Trophoblast cell (in vitro differentiated cells and primary cell): ENCODE measurements at regions not wholly inside any gene's neighbourhood (a gene's known extent, or its start where the extent isn't known, plus 50 kb on each side); places are given as distances from the start of the nearest gene placed in this dataset.
A peak's percentile ranks its signal among the peaks of the same experiment; 100 is the strongest.

Experiments used
- DNase-seq, 2 donors: peaks; one replicate each; pipeline ENCODE4 v3.0.0-alpha.2; 2016
- H2AFZ ChIP-seq: 2 replicates; pipeline ENCODE4 v1.6.1; 2013; ENCODE audit warnings: low read length, moderate library complexity, mild to moderate bottlenecking; ENCODE audit not compliant: insufficient read depth, poor library complexity
- H2AK5ac ChIP-seq: 2 replicates; pipeline ENCODE4 v1.6.1; 2013; ENCODE audit warnings: mild to moderate bottlenecking, low read length
- H2BK120ac ChIP-seq: 2 replicates; pipeline ENCODE4 v1.6.1; 2013; ENCODE audit warnings: low read length, mild to moderate bottlenecking, moderate library complexity; ENCODE audit not compliant: insufficient read depth, poor library complexity
- H2BK12ac ChIP-seq: 2 replicates; pipeline ENCODE4 v1.6.1; 2013; ENCODE audit warnings: mild to moderate bottlenecking, low read length, moderate library complexity
- H2BK5ac ChIP-seq: 2 replicates; pipeline ENCODE4 v1.6.1; 2013; ENCODE audit warnings: low read length, low read depth, moderate library complexity, mild to moderate bottlenecking; ENCODE audit not compliant: poor library complexity
- H3K14ac ChIP-seq: 2 replicates; pipeline ENCODE4 v1.6.1; 2013; ENCODE audit warnings: mild to moderate bottlenecking, low read length
- H3K18ac ChIP-seq: 2 replicates; pipeline ENCODE4 v1.6.1; 2013; ENCODE audit warnings: mild to moderate bottlenecking, low read length
- H3K23ac ChIP-seq: 2 replicates; pipeline ENCODE4 v1.6.1; 2013; ENCODE audit warnings: low read length
- H3K27ac ChIP-seq: 2 replicates; pipeline ENCODE4 v1.5.1; 2013; ENCODE audit warnings: low read depth, mild to moderate bottlenecking, inconsistent platforms, low read length, moderate library complexity
- H3K27me3 ChIP-seq: 2 replicates; pipeline ENCODE4 v1.6.1; 2013; ENCODE audit warnings: inconsistent platforms, mild to moderate bottlenecking, low read length, moderate library complexity; ENCODE audit not compliant: insufficient read depth
- H3K36me3 ChIP-seq, 2 experiments: 1 replicate in 1 of 2; 2 replicates in 1 of 2; pipeline ENCODE4 v1.6.1; 2013; ENCODE audit warnings: low read length in 2 of 2, mild to moderate bottlenecking in 2 of 2, moderate library complexity in 1 of 2; ENCODE audit not compliant: insufficient read depth in 2 of 2, control insufficient read depth in 1 of 2
- H3K4ac ChIP-seq: 2 replicates; pipeline ENCODE4 v1.6.1; 2013; ENCODE audit warnings: low read depth, mild to moderate bottlenecking, low read length, moderate library complexity
- H3K4me1 ChIP-seq, 2 experiments: 1 replicate in 1 of 2; 2 replicates in 1 of 2; pipeline ENCODE4 v1.6.1; 2013; ENCODE audit warnings: low read length in 2 of 2, mild to moderate bottlenecking in 2 of 2, moderate library complexity in 1 of 2; ENCODE audit not compliant: insufficient read depth in 2 of 2, control insufficient read depth in 1 of 2
- H3K4me2 ChIP-seq: 2 replicates; pipeline ENCODE4 v1.6.1; 2013; ENCODE audit warnings: inconsistent platforms, mild to moderate bottlenecking, low read length, moderate library complexity
- H3K4me3 ChIP-seq: 2 replicates; pipeline ENCODE4 v1.5.1; 2013; ENCODE audit warnings: mild to moderate bottlenecking, low read depth, low read length, inconsistent platforms
- H3K79me1 ChIP-seq: one replicate; pipeline ENCODE4 v1.6.1; 2013; ENCODE audit warnings: low read length
- H3K79me2 ChIP-seq: 2 replicates; pipeline ENCODE4 v1.6.1; 2013; ENCODE audit warnings: low read length, mild to moderate bottlenecking; ENCODE audit not compliant: control insufficient read depth, insufficient read depth, poor library complexity
- H3K9ac ChIP-seq: 2 replicates; pipeline ENCODE4 v1.6.1; 2013; ENCODE audit warnings: mild to moderate bottlenecking, low read length
- H3K9me3 ChIP-seq: 2 replicates; pipeline ENCODE4 v1.6.1; 2013; ENCODE audit warnings: low read depth, mild to moderate bottlenecking, control low read depth, inconsistent platforms, low read length; ENCODE audit not compliant: insufficient read depth
- H4K12ac ChIP-seq: 2 replicates; pipeline ENCODE4 v1.6.1; 2013; ENCODE audit warnings: low read depth, mild to moderate bottlenecking, low read length, moderate library complexity
- H4K8ac ChIP-seq: 2 replicates; pipeline ENCODE4 v1.6.1; 2013; ENCODE audit warnings: low read depth, mild to moderate bottlenecking, low read length, moderate library complexity
- H4K91ac ChIP-seq: one replicate; pipeline ENCODE4 v1.6.1; 2013; ENCODE audit warnings: low read depth, mild to moderate bottlenecking, low read length, moderate library complexity
- WGBS: extraction: QIAGEN DNeasy Blood & Tissue Kit; methylation state at CpG from one replicate; pipeline ENCODE4 v1.1.7; 2013; ENCODE audit warnings: missing lambda C conversion rate; ENCODE audit not compliant: insufficient read length, insufficient coverage; ENCODE audit errors: extremely low coverage; 5-methylcytosine and 5-hydroxymethylcytosine counted together

- Histone ChIP-seq H3K23ac (no peak overlapping the region), H3K36me3 (no peaks in the 10 kb centered on the region), H3K27me3 (no peaks in the 10 kb centered on the region), H3K9ac (no peak overlapping the region), H3K4me3 (no peak overlapping the region), H3K4me2 (no peak overlapping the region), H2BK5ac (no peak overlapping the region), H3K79me2 (no peaks in the 10 kb centered on the region), H3K4ac (no peak overlapping the region), H2BK120ac (no peak overlapping the region), H4K12ac (no peak overlapping the region), H3K27ac (no peak overlapping the region), H4K8ac (no peak overlapping the region), H2AK5ac (no peak overlapping the region), H3K14ac (no peak overlapping the region), H2AFZ (no peak overlapping the region), H3K79me1 (no peaks in the 10 kb centered on the region), H2BK12ac (no peak overlapping the region), H3K9me3 (no peaks in the 10 kb centered on the region), H3K4me1 (no peaks in the 10 kb centered on the region), H4K91ac (no peak overlapping the region), H3K18ac (no peak overlapping the region)
- DNase-seq: no peak
- no CpG with 5 or more reads among the region's 1 CpG for WGBS
Measured at GRCh38 chr4:125464146-125464545, 149.4 kb downstream of the FAT4 start.

- Histone ChIP-seq H3K79me2 (no peaks in the 10 kb centered on the region), H4K91ac (no peak overlapping the region), H2BK12ac (no peak overlapping the region), H3K4me3 (no peak overlapping the region), H3K79me1 (no peaks in the 10 kb centered on the region), H2AK5ac (no peak overlapping the region), H2BK120ac (no peak overlapping the region), H4K8ac (no peak overlapping the region), H3K23ac (no peak overlapping the region), H3K18ac (no peak overlapping the region), H4K12ac (no peak overlapping the region), H3K4me1 (no peaks in the 10 kb centered on the region), H3K14ac (no peak overlapping the region), H2BK5ac (no peak overlapping the region), H3K9me3 (no peaks in the 10 kb centered on the region), H3K36me3 (no peaks in the 10 kb centered on the region), H2AFZ (no peak overlapping the region), H3K4me2 (no peak overlapping the region), H3K27ac (no peak overlapping the region), H3K9ac (no peak overlapping the region), H3K27me3 (no peaks in the 10 kb centered on the region), H3K4ac (no peak overlapping the region)
- no peak for DNase-seq
- no CpG with 5 or more reads among the region's 9 CpGs for WGBS
Measured at GRCh38 chr4:125481334-125482045, 166.7 kb downstream of the FAT4 start.

- no peak overlapping the region for H3K4me3 ChIP-seq
- no peaks in the 10 kb centered on the region for H3K79me1 ChIP-seq
- no peak overlapping the region for H4K12ac ChIP-seq
- no peak overlapping the region for H2AK5ac ChIP-seq
- no peak overlapping the region for H3K4ac ChIP-seq
- H2BK12ac ChIP-seq: no peak overlapping the region
- no peaks in the 10 kb centered on the region for H3K4me1 ChIP-seq
- H3K27ac ChIP-seq: no peak overlapping the region
- no peak overlapping the region for H4K8ac ChIP-seq
- H3K4me2 ChIP-seq: no peak overlapping the region
- H3K14ac ChIP-seq: no peak overlapping the region
- no peak overlapping the region for H2BK5ac ChIP-seq
- H3K23ac ChIP-seq: no peak overlapping the region
- no peak overlapping the region for H4K91ac ChIP-seq
- no peaks in the 10 kb centered on the region for H3K36me3 ChIP-seq
- no peak for DNase-seq
- no CpG with 5 or more reads among the region's 3 CpGs for WGBS
- no peak overlapping the region for H2AFZ ChIP-seq
- no peaks in the 10 kb centered on the region for H3K9me3 ChIP-seq
- H3K9ac ChIP-seq: no peak overlapping the region
- H3K27me3 ChIP-seq: no peaks in the 10 kb centered on the region
- no peaks in the 10 kb centered on the region for H3K79me2 ChIP-seq
- H3K18ac ChIP-seq: no peak overlapping the region
- no peak overlapping the region for H2BK120ac ChIP-seq
Measured at GRCh38 chr4:125482822-125483221, 168.1 kb downstream of the FAT4 start.

GRCh38 chr4:125483278-125483677 lies 168.5 kb downstream of the FAT4 start:
- H4K12ac ChIP-seq: no peak overlapping the region
- H3K4me2 ChIP-seq: no peak overlapping the region
- H4K8ac ChIP-seq: no peak overlapping the region
- no peak overlapping the region for H3K27ac ChIP-seq
- H3K18ac ChIP-seq: no peak overlapping the region
- no peaks in the 10 kb centered on the region for H3K79me1 ChIP-seq
- H3K4me1 ChIP-seq: no peaks in the 10 kb centered on the region
- no peaks in the 10 kb centered on the region for H3K36me3 ChIP-seq
- no peak overlapping the region for H2BK12ac ChIP-seq
- no peak overlapping the region for H4K91ac ChIP-seq
- no peak overlapping the region for H3K14ac ChIP-seq
- H2BK120ac ChIP-seq: no peak overlapping the region
- H3K4me3 ChIP-seq: no peak overlapping the region
- H2AFZ ChIP-seq: no peak overlapping the region
- no peaks in the 10 kb centered on the region for H3K79me2 ChIP-seq
- WGBS: no CpG with 5 or more reads among the region's 3 CpGs
- no peak overlapping the region for H3K23ac ChIP-seq
- H2BK5ac ChIP-seq: no peak overlapping the region
- H3K9me3 ChIP-seq: no peaks in the 10 kb centered on the region
- no peak overlapping the region for H2AK5ac ChIP-seq
- H3K27me3 ChIP-seq: no peaks in the 10 kb centered on the region
- H3K9ac ChIP-seq: no peak overlapping the region
- no peak overlapping the region for H3K4ac ChIP-seq
- DNase-seq: peak in 1 of 2 donors; percentile 16
